NCI-H1417 (cell line): ENCODE measurements at regions not wholly inside any gene's neighbourhood (a gene's known extent, or its start where the extent isn't known, plus 50 kb on each side); places are given as distances from the start of the nearest gene placed in this dataset.
A peak's percentile ranks its signal among the peaks of the same experiment; 100 is the strongest.

Experiments
- DNase-seq, 3 experiments: peaks; one replicate each; lab custom pipeline; 2025; lab: John Stamatoyannopoulos, UW

DNA sequence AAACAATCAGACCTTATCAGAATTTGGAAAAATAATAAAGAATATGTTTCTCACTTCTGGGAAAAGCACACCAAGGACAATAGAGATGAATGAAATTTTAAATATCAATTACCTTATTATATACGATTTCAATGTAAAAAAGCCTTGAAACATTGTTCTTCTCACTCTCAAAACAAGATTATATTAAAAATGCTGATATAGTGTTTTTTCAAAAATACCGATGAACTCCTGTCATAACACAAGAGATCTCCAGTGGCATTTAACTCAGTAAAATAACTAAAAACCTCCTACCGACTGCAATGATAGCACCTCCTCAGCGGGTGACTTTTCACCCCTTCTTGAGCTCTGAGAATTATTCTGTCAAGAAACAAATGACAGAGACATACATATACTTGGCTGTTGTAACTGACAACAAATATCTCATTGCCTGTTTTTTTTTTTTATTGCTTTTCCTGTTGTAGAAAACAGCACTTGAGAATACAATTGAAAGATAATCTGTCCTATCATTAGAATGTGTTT is 1237.3 kb downstream of the C4orf33 start:
- DNase-seq: no peak

DNA sequence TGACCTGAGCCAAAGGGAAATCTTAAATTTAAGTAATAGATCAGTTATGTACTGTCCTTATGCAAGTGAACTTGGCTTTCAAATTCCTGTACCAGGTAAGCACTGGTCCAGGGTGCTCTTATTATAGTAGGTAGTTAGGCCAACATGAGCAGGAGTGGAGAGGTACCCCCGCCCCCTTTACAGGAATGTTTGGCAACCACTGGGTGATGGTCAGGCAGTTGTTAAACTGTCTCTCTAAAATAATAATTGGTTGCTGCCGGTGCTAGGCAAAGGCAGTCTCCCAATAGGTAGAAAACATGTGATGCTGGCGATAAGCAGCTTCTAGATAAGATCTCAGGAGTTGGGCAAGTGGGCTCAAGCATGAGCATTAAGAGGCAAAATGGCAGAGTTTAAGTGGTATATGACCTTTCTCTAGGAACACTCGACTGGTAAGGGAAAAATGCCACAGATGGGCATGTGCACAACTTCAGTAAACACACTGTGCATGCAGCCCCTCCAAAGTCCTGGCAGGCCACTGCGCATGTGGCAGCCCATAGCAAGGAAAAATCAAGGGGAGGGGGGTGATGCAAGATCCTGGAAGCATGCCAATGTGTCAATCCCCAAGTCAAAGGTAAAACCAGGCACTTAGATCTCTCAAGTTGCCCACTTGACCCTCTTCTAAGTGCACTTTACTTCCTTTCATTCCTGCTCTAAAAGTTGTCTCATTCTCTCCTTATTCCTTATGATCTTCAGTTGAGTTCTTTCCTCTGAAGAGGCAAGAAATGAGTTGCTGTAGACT is 1239.7 kb downstream of the C4orf33 start:
- DNase-seq: peak in 1 of 3 experiments; percentile 13

DNA sequence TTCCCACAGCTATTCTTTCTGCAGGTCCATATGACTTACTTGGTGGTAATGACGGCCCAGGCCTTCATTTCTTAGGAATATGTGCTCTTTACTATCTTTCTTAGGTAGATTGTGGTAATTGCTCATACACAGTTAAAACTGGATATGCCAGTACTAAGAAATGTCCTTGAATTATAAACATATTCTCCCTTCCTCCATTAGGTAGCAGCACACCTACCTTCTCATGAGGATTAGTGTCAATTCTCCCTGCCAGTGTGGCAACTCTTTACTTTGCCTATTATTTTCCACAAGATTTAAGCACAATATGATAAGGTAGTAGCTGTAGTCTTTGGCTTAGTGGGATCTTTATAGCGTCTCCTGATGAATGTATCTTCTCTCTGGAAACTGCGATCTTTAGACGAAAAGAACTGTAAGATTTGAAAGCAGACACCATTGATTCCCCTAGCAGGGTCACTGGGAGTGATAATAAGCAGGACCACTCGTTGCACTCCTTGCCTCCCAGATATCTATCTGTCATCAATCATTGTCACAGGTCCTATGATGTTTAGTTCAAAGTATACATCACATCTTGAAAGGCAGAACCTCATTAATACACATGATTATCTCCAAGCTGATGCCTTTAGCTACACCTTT is 1240.7 kb downstream of the C4orf33 start:
- peak in 2 of 3 experiments; percentile 18 to 43 for DNase-seq

DNA sequence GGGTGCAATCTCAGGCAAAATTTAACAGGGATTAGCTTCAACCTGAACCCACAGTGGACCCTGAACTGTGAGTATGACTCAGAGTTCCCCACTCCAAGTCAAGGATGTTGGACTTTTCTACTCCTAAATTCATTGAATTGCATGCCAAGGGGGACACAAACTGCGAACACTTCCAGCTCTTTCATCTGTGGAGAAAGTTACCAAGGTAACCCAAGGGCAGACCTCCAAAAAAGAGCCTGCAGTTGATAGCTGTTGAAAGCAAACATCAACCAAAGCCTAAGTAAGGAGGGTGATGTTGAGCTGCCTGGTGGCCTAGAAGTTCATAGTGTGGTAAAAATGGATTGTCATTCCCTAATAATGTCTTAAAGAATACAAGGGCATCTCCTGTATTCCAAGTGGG is 1242.9 kb downstream of the C4orf33 start:
- peak in 1 of 3 experiments; percentile 8 for DNase-seq

DNA sequence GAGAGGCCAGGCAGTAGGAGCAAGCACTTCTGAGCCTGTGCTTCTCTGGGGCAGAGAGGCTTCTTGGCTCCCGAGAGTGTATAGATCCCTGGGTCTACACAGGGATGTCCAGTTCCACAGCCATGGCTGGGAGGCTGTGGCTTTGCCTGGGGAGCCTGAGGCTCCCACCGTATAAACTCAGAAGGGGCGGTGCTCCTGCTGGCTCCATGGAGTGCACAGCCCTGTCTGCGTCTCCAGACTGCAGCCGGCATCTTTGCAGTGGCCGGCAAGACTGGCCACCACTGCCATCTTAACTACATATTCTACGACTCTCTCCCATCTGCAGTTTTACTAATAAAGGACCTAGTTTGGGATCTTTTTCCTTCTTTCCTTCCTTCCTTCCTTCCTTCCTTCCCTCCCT is 1253.8 kb downstream of the C4orf33 start:
- DNase-seq: no peak

DNA sequence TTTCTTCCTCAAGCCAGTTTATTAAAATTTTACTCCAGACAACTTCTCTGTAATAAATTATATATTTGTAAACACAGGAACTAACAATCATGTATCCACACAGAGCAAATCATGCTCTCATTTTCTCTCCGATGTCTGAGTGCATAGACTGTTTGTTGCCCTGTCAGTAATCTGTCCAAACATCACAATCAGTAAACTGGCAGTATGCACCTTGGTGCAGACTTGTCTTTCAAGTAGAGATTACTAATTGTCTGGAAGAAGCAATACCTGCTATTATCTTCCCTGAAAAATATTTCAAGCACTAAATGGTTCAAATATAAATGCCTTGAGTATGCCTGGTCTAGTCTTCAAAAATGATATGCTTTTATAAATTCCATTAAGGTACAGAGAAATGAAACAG is 1260.9 kb downstream of the C4orf33 start:
- DNase-seq: peak in 1 of 3 experiments; percentile 26

DNA sequence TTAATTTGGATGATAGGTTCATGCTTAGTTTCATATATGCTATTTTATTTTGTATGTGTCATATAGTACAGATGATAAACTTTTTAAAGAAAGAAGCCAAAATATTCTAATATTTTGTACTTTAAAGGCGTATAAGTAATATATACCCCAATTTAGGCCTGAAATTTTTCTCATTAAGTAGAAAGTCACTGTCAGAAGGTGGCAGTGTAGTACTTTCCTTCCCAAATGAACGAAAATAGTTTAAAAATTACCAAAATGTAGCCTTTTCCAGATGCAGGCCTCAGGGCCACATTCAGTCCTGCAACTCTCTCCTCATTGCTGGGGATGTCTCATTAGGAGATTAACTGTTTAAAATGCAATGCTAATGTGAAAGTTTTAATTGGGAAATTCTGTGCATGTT is 1263.6 kb downstream of the C4orf33 start:
- DNase-seq: peak in 1 of 3 experiments; percentile 14

DNA sequence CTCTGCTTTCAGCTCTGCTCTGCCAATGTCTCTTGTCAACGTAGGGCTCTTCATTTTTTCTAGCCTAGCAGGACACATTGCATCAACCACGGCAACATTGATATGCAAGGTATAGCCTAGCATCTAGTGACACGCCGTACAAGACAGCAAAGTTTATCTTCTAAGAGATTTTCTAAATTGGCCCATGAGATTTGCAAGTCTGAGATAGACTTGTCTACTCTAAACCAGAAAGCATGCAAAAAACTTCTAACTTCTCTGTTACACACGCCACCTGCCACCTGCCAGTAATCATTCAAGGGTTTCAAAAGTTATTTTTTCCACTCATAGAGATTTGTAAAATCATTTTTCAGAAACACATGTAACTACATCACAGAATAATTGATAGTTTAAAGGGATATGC is 1265.7 kb downstream of the C4orf33 start:
- DNase-seq: no peak

DNA sequence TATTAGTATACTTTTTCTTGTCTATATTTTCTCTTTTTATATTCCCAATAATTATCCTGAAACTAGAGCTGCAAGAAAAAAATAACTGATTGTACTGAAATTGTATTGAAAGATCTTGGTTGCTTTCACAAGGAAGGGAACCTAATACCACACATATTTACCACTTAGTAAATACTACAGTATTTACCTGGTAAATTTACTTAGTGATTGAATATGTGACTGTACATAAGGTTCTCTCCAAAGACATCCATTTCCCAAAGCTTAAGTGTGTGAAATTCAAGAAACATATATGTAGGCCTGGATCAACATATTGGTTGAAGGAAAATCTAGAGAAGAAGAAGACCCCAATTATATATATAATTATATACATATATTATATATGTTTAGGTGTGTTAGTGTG is 1272.7 kb downstream of the C4orf33 start:
- DNase-seq: no peak

DNA sequence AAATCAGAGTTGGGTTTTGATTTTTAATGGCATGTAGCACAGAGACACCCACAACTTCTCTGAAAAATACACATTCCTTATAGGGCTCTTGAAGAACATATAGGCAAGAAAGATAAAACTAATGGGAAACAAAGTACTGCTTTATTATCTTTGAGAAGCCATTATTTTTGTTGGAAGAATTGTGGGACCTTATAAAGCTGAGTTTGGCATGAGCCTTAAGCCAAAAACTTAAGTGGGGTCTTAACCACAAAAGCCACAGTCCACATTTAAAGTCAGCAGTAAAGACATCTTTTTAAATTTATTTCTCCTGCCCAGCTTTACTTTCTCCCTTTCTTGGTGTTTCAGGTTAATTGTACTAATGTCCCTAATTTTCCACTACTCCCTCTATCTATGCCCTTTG is 1297.3 kb downstream of the C4orf33 start:
- DNase-seq: no peak

DNA sequence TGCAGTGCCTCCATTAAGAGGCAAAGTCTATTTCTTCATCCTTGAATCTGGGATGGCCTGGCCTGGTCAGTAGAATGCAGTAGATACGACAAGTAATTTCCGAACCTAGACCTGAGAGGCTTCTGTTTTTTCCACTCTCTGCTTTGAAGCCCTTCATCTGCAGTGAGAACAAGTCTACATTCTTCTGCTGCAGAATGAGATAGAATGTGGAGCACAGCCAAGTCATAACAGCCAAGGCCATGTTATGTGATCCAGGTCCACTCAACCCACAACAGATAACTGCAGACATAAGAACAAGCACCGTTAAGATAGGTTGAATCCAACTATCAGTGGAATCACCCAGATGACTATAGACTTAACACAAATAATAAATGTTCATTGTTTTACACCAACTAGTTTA is 1297.7 kb downstream of the C4orf33 start:
- DNase-seq: no peak

DNA sequence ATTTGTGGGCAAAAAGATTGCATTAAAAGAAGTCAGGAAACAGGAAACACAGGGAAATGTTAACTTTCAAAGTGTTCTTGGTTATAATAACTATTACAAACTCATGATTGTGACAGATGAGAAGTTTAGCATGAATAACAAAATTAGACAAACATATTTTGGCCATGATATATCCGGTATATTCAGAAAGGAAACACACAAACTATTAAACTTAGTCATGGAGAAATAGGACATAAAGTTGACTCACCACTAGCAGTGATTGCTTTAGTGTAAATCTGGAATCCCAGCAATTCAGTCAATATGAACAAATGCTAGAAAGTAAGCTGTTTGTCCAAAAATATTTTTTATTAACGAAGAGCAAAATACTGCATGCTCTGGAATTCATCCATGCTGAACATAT is 1299.9 kb downstream of the C4orf33 start:
- no peak for DNase-seq

DNA sequence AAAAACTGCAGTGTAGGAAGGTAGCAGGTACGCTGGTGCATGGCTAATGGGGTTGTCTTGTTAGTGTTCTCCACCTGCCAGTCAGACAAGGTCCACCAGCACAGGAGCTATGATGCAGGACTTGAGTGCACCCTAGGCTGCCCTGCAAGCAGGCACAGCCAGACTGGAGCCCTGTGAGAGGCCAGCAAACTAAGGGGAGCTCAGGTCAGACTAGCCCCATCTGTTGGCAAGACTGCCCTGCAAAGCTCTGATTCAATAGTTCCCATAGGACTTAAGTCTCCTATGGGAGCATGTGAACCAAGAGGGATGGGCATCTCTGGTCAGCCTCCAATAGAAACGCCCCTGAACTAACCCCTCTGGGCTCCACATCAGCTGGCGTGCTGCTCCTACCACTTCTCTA is 1307.3 kb downstream of the C4orf33 start:
- DNase-seq: no peak

DNA sequence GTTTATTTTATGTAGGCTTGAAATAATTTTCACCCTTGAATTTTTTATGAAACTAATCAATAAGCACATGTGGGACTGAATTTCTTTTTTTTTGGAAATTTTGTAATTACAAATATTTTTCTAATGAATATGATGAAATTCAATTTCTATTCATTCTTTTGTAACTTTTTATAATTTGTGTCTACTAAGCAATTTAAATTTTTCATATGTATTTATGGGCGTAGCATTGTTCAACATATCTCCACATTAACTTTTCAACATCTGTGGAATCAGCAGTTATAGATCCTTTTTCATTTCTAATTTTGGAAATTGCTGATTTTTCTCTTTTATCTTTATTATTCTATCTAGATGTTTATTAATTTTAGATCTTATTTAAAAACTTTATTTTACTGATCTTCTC is 1320.3 kb downstream of the C4orf33 start:
- DNase-seq: no peak

DNA sequence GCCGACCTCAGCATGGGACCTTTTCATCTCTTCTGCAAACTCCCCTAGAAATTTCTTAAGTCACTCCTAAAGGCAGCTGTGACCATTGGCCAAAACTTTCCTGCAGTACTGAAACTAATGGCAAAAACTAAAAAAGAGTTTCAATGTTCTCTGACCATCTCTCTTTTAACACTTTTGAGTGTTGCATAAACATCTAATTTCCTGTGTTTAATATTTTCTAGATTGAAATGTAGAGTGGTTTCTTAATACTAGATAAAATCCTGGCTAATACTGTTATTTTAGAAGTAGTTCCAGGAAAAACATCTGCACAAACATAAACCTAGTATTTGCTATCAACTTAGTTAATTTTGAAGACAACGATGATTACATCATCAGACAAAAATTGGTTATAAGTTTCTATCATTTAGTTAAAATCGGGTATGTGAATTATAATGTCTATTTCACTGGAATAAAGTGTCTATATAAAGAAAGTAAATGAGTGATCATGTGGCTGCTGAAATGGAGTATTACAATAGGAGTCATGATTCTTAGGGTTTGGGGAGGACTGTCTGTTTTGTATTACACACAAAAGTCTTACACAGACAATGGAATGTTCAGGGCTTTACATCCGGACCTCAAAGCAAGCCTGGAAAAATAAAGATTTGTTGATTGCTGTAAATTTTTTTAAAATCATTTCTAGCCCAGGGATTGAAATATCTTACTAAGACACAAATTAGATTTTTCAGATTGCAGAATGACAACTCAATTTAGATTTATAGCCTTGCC is 1323.4 kb downstream of the C4orf33 start:
- DNase-seq: no peak

DNA sequence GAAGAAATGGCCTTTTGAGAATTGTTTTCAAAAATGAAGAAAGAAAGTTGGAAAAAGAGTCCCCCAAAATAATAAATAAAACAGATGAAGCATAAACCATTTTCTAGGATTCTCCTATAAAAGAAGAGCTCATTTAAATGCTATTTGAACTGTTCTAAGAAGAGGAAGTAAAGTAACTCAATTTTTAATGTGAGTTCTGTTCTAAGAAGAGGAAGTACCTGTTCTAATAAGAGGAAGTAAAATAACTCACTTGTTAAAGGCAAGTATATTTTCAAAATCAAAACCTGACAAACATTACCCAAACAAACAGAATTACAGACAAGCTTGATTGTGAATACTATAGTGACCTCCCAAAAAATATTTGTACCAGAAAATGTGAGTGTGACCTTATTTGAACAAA is 1326.3 kb downstream of the C4orf33 start:
- no peak for DNase-seq

DNA sequence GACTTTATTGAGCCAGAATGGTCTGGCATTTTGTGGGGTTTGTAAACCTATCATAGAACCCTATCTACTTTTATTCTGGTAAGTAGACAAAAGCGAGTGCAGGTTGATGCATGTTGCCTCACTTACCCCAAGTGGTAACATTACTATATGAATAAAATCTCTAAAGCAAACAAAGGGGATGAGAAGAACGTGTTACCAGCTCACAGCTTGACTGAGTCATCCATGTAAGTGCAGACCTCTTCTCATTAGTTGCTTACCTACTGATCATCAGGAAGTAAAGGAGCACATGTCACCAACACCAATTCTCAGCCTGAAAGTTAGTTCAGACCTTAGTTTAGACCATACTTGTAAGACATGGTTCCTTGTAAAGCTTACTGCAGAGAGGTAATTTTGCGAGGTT is 1328.3 kb downstream of the C4orf33 start:
- peak in 1 of 3 experiments; percentile 6 for DNase-seq

DNA sequence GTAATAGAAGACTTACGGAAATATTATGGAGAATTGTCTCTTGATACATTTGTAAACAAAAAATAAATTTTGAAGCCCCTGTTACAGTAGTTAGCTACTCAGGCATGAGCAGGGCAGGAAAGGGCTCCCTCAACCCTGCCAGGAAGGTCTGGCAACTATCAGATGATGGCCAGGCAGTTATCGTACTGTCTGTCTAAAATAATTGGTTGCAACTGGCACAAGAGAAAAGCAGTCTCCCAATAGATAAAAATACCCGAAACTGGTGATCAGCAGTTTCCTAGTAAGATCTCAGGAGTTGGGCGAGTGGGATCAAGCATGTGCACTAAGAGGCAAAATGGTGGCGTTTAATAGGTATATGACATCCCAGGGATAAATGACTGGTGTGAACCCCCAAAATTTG is 1336.3 kb downstream of the C4orf33 start:
- DNase-seq: no peak

DNA sequence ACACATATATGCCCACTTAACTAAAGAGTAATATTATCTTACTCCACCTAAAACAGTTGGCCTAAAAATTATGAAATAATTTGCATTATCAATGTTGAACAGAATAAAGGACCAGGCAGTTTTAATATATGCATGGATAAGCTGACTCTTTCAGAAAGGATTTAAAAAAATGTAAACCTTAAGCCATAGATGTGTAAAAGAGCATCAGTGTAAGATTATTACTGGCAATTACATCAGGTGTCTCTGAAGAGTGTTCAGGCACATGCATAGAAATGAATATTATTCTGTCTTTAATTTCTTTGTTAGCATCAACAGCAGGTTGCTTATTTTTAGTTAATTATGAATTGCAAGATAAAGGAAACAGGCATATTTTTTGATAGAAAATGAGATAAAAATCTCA is 1353.8 kb downstream of the C4orf33 start:
- DNase-seq: no peak

DNA sequence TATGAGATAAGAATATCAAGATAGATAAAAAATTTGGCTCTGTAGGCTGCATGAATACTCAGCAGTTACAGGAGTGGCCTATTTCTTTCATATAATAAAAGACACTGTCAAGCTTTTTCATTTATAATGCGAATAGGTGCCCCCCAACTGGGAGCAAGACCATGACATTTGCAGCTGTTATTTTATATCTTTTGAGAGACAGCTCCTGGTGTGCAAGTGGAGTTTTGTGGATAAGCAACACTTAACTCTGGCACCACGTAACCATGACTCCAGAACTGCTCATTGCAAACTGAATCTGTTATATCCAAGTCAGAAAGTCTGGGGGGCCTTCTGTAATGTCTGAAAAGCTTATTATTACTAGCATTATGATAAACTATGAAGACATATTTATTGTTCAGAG is 1372.4 kb downstream of the C4orf33 start:
- DNase-seq: peak; percentile 1 to 50 (median 10)

DNA sequence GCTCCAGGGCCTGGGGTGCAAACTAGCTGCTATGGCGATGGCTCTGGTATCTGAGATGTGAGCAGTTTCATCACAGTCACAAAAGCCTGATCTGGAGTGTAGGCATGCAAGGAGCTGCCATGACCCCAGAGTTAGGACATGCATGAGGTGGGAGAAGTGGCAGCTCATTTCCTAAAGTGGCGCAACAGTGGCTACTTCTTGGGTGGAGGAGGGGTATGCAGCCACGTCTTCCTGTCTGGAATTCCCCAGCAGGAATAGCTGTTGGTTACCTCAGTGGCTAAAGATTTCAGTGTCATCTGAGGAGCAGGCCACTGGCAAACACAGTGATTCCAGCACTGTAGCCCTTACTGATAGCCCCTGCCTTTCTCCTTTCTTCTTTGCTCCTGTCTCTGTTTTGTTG is 1382.5 kb downstream of the C4orf33 start:
- DNase-seq: no peak

DNA sequence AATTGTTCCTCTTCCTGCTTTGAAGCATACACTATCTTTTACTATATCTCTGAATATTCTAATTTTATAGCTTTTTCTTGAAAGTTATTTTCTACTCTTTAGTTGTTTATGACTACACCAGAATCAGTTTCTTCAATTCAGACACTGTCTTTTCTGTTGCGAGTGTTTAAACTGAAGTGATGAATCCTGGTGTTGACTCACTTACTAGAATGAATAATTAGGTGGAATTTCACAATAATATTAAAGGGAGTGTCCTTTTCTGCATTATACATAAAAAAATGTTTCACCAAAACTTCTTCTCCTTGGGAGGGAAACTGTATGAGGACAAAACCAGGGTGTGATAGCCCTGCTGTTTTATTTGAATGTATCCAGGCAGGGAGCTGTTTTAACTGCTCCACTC is 1383.1 kb downstream of the C4orf33 start:
- DNase-seq: no peak

DNA sequence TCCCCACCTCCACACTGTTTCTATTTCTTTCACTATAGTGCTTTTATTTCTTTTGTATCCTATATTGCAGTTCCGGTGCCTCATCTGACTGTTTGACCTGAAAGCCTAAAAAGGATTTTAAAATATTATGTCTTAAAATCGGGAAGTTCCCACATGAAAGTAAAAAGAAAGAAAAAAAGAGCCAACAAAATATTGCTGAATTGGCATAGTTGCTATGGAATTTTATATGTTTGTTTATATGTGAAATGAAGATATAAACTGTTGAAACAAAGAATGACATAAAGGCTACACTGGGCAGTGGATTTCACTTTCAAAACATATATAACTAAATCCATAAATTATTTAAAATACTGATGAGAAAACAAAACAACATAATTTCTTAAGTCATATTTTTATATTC is 1383.7 kb downstream of the C4orf33 start:
- no peak for DNase-seq
